ENCODE measurements at regions not wholly inside any gene's neighbourhood (a gene's known extent, or its start where the extent isn't known, plus 50 kb on each side); places are given as distances from the start of the nearest gene placed in this dataset.
"Not testable (repeated sequence)": the region's sequence is repeated elsewhere in the genome, so short reads cannot be mapped to it uniquely, and the experiment has no call there.

GRCh38 chr6:19562468-19562867, 274.7 kb upstream of the ID4 start:
- DNase-seq: no peak

DNA sequence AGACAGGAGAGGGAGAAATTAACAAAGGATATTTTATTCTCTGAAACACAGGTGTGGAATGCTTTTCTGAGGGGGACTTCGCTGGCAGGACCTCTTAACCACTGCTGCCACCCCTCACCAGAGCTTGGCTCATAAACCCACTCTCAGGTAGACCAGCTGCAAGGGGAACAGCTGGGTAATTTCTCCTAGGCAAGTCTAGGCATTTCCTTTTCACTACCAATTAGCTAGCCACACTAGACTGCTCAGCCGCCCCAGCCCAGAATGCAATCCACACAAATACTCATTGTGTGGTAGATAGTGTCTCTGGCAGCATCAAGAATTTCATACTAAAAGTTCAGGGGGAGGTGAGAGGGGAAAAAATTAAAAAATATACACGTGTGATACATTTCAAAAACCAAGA, 267.6 kb upstream of the ID4 start:
- no peak for DNase-seq

DNA sequence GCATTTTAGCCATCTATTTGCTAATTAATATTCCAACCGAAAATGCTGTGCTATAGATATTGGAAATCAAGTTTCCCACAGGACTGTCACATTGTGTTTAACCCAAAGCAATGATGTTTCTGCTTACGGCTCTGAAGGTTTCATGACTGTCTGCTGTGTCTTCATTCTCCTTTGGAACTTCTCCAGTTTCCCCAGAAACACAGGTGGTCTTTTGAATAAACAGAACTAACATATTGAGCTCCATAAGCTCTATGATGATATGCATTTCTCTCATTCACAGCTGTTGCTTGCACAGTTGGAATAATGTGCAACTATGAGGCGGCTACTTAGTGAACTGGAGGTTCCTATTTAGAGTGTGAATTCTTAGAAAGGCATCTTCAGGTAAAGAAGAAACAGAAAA, 266.0 kb upstream of the ID4 start:
- DNase-seq: no peak

GRCh38 chr6:19578481-19578880, 258.7 kb upstream of the ID4 start:
- no peak for DNase-seq

DNA sequence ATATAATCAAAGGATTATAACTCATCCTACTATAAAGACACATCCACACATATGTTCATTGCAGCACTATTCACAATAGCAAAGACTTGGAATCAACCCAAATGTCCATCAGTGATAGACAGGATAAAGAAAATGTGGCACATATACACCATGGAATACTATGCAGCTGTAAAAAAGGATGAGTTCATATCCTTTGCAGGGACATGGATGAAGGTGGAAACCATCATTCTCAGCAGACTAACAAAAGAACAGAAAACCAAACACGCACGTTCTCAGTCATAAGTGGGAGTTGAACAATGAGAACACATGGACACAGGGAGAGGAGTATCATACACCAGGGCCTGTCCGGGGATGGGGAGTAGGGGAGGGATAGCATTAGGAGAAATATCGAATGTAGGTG, 253.0 kb upstream of the ID4 start:
- not testable (repeated sequence) for DNase-seq

- DNase-seq: no peak
Observed at GRCh38 chr6:19587238-19587942, 249.8 kb upstream of the ID4 start.

DNA sequence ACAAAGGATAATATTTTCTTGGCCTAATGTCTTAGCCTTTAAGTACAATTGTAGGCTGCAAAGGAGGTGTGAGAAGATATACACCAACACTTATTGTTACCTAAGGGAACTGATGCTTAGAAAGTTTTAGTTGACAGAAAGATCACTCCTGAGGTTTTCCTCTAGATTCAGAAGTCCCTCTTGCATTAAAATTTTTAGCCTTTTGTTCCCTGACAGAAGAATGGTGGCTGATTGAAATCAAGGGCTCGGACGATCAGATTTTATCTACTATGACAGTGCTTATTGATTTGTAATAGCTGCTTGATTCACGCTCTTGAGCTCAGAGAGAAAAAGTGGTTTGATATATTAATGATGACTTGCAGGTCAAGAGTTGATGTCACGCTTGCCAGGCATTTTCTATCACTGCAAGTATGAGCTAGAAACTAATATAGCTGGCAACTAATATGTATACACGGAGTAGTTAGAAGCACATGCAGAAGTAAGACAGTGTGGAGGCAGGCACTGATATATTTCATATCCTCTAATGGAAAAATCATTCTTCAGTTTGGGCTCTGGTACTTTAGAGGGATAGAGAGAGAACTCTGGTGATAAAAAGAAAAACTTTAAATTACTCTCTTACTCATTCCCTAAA, 246.6 kb upstream of the ID4 start:
- DNase-seq: no peak

- DNase-seq: no peak
Observed at GRCh38 chr6:19597809-19598320, 239.3 kb upstream of the ID4 start.

GRCh38 chr6:19599796-19600464, 237.2 kb upstream of the ID4 start:
- DNase-seq: no peak

DNA sequence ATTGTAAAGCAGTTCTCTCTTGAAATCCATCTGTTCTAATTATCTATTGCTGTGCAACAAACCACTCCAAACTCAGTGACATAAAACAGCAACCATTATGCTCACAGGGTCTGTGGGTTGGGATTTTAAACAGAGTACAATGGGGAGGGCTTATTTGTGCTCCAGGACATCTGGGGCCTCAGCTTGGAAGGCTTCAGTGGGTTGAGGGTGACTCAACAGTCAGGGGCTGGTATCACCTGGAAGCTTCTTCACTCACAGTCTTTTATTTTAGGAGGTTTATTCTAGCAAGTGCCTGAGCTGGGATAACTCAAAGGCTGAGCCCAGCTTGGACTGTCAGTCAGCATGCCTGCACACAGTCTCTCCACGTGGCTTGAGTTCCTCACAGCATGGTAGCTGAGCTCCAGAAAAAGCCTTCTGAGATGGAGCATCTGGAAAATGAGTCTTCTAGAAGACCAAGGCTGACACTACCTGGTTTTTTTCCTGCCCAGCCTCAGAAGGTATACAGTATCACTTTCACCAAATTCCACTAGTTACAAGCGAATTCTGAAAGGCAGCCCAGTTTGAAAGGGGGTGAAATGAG, 234.6 kb upstream of the ID4 start:
- DNase-seq: no peak

DNA sequence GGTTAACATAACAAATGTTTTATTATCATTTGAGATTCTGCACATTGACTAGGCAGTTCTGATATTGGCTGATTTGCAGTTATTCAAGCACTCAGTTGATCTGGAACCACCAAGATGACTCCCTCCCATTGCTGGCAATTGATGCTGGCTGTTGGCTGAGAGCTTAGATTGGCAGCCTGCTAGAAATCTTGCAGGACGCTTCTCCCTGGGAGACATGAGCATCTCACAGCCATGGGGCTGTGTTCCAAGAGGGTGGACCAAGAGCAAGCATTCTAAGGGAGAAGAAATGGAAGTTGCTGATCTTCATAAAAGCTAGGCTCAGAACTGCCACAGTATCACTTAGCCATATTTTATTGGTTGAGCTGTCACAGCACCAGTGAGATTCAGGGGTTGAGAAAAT, 233.4 kb upstream of the ID4 start:
- no peak for DNase-seq

DNA sequence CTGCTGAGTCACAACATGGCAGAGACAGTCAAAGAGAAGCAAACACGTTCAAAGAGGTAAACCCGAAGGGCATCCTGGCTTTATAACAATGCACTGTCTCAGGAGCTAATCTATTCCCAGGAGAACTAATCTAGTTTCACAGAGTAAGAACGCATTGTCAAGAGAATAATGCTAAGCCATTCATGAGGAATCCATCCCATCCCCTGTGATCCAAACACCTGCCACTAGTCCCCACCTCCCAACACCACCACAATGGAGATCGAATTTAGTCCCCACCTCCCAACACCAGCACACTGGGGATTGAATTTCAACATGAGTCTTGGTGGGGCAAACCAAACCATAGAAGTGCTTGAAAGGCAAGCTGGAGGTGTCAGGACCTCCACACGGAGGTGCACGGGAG, 231.5 kb upstream of the ID4 start:
- DNase-seq: no peak

DNA sequence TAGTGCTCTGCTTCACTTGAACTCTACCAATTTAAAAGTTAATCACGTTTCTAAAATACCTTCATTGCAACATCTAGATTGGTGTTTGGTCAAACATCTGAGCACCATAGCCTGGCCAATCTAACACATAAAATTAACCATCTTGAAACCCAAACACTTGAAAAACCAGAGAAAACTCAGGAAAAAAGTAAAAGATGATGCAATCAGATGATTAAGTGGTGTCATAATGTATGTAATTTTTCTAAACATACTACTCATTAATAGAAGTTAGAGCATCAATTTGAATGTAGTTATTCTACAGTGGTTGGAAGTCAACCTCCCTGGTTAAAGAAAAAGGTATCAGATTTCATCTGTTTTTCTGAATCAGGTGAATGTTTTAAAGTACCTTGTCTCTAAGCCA, 228.6 kb upstream of the ID4 start:
- no peak for DNase-seq

GRCh38 chr6:19609972-19610641, 227.1 kb upstream of the ID4 start:
- DNase-seq: no peak

- not testable (repeated sequence) for DNase-seq
Observed at GRCh38 chr6:19612672-19613466, 224.3 kb upstream of the ID4 start.

GRCh38 chr6:19613678-19614077, 223.5 kb upstream of the ID4 start:
- no peak for DNase-seq

- no peak for DNase-seq
Observed at GRCh38 chr6:19616022-19616421, 221.1 kb upstream of the ID4 start.

- DNase-seq: no peak
Observed at GRCh38 chr6:19632230-19632629, 204.9 kb upstream of the ID4 start.

- DNase-seq: no peak
Observed at GRCh38 chr6:19632786-19633185, 204.4 kb upstream of the ID4 start.

DNA sequence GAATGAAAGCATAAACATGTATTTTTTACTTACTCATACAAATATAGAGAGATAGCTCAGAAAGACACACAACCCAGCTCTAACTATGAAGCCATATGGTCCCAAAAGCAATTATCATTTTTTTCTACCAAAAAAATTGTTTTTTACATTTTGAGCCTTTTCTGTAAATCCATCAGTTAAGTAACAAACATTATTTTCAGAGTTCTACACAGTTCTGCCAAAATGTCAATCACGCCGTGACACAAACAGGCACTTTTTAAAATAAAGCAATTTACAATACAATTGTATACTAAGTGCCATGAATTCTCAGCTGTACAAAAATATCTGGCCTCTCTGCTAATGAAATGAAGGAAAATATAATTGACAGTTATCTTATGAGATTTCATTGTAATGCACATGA, 201.4 kb upstream of the ID4 start:
- no peak for DNase-seq

GRCh38 chr6:19637010-19637409, 200.2 kb upstream of the ID4 start:
- DNase-seq: no peak

DNA sequence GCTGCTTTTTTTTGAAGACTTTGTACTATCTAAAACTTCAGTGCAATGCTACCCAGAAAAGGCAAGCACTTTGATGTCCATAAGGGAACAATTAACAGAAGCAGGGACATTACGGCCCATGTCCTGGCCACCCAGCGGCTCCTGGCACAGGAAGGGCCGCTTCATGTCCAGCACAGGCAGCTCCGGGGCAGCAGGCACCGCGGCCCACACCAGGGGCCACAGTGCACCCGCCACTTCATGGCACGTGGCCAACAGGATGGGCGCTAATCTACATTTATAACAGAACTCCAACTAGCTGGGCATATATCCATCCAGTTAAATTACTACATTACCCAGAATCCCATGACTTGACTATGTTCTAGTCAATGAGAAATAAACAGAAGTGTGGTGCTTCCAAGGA, 198.2 kb upstream of the ID4 start:
- DNase-seq: no peak
